GM12872 (cell line): ENCODE measurements at regions not wholly inside any gene's neighbourhood (a gene's known extent, or its start where the extent isn't known, plus 50 kb on each side); places are given as distances from the start of the nearest gene placed in this dataset.

Experiments used
- TF ChIP-seq, protein P1 (sequence below): IDR thresholded peaks from 3 replicates; pipeline ENCODE4 v1.5.1; 2011; ENCODE audit warnings: low read depth, mild to moderate bottlenecking, low read length, moderate library complexity; ENCODE audit not compliant: insufficient read depth

GRCh38 chr16:63228259-63228658 is 1192.0 kb upstream of the CDH8 start:
- TF ChIP-seq, protein P1, sequence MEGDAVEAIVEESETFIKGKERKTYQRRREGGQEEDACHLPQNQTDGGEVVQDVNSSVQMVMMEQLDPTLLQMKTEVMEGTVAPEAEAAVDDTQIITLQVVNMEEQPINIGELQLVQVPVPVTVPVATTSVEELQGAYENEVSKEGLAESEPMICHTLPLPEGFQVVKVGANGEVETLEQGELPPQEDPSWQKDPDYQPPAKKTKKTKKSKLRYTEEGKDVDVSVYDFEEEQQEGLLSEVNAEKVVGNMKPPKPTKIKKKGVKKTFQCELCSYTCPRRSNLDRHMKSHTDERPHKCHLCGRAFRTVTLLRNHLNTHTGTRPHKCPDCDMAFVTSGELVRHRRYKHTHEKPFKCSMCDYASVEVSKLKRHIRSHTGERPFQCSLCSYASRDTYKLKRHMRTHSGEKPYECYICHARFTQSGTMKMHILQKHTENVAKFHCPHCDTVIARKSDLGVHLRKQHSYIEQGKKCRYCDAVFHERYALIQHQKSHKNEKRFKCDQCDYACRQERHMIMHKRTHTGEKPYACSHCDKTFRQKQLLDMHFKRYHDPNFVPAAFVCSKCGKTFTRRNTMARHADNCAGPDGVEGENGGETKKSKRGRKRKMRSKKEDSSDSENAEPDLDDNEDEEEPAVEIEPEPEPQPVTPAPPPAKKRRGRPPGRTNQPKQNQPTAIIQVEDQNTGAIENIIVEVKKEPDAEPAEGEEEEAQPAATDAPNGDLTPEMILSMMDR: no peak

- TF ChIP-seq, protein P1: no peak
Measured at GRCh38 chr16:63223851-63224250, 1187.6 kb upstream of the CDH8 start.

GRCh38 chr16:63216696-63217423 is 1180.6 kb upstream of the CDH8 start:
- TF ChIP-seq, protein P1: no peak

DNA sequence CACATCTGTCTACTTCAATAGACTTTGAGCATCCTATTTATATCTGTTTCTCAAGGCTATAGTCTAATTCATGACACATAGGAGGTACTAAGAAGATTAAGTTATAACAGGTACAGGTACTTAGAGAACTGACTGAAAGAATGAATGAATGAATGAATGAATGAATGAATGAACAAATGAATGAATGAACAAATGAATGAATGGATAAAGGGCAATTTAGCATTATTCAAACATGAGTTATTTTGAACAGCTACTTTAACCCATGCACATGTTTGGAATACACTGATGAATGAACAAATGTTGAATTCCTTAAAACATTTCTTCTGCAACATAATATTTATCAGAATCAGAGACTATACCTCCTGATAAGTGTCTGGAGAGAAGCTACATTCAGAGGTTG is 1165.6 kb upstream of the CDH8 start:
- TF ChIP-seq, protein P1: no peak

DNA sequence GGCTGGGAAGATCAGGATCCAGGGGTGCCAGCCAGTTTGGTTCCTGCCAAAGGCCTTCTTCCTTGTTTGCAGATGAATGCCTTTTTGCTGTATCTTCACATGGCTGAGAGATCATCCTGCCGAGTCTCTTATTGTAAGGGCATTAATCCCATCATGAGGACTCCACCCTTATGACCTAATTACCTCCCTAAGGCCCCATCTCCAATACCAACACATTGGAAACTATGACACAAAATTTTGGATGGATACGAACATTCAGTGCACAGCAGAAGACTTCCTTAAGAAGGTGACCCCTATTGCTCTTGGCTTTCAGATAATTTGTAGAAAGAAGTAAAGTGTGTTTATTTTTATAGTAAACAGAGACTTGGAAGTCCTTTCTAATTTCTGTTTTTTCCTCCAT is 1164.7 kb upstream of the CDH8 start:
- TF ChIP-seq, protein P1: no peak

- TF ChIP-seq, protein P1: no peak
Measured at GRCh38 chr16:63195336-63195735, 1159.1 kb upstream of the CDH8 start.

DNA sequence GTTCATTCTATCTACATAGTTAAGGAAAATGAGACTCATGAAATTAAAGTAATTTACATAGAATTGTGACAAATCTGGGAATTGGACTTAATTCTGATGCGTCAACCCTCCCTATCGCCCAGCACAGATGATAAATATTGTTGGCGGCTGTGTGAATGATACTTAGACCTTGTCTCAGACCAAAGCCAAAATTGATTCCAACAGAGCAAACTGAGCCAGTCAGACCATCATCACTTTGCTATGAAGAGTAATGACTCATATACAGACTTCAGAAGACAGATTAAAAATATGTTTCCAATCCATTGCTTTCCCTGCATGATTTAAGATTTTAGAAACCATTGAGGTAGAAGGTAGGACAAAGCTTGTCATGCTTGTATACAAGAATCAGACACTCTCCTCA is 1156.7 kb upstream of the CDH8 start:
- TF ChIP-seq, protein P1: no peak
